ENCODE measurements at regions not wholly inside any gene's neighbourhood (a gene's known extent, or its start where the extent isn't known, plus 50 kb on each side); places are given as distances from the start of the nearest gene placed in this dataset.

- peaks cover 3% of the 10 kb centered on the region for H3K4me1 ChIP-seq
- no peaks in the 10 kb centered on the region for H3K9me3 ChIP-seq
- H3K27me3 ChIP-seq, result no peaks in the 10 kb centered on the region
- no peaks in the 10 kb centered on the region for H3K36me3 ChIP-seq
- TF ChIP-seq POLR2AphosphoS5 (IDR thresholded peaks at IDR 0.05) (no peak), CTCF (IDR thresholded peaks at IDR 0.05) (no peak), EP300 (IDR thresholded peaks at IDR 0.05) (no peak), POLR2A (IDR thresholded peaks at IDR 0.05) (no peak)
- H3K4me3 ChIP-seq, result no peak overlapping the region
- 92% methylated on average over 8 of the region's 8 CpGs for WGBS
- DNase-seq (ENCODE audit: low spot score in 2 of 2), result peak in 1 of 2 donors; percentile 65
- H3K27ac ChIP-seq, result no peak overlapping the region
Measured at GRCh38 chr18:62629031-62629430, 86.3 kb upstream of the PHLPP1 start.

- Histone ChIP-seq H3K27ac (no peak overlapping the region), H3K27me3 (no peaks in the 10 kb centered on the region), H3K9me3 (no peaks in the 10 kb centered on the region), H3K4me1 (no peaks in the 10 kb centered on the region), H3K4me3 (no peak overlapping the region), H3K36me3 (no peaks in the 10 kb centered on the region)
- TF ChIP-seq EP300 (IDR thresholded peaks at IDR 0.05) (no peak), POLR2A (IDR thresholded peaks at IDR 0.05) (no peak), CTCF (IDR thresholded peaks at IDR 0.05) (no peak), POLR2AphosphoS5 (IDR thresholded peaks at IDR 0.05) (no peak)
- DNase-seq (ENCODE audit: low spot score in 2 of 2), result no peak
- 57% methylated on average over 3 of the region's 3 CpGs for WGBS
Measured at GRCh38 chr18:62631173-62631572, 84.2 kb upstream of the PHLPP1 start.

- DNase-seq (ENCODE audit: low spot score in 2 of 2), result no peak
- TF ChIP-seq CTCF (IDR thresholded peaks at IDR 0.05) (no peak), POLR2AphosphoS5 (IDR thresholded peaks at IDR 0.05) (no peak), EP300 (IDR thresholded peaks at IDR 0.05) (no peak), POLR2A (IDR thresholded peaks at IDR 0.05) (no peak)
- H3K4me1 ChIP-seq, result no peaks in the 10 kb centered on the region
- H3K27me3 ChIP-seq, result no peaks in the 10 kb centered on the region
- no peak overlapping the region for H3K27ac ChIP-seq
- H3K36me3 ChIP-seq, result no peaks in the 10 kb centered on the region
- H3K9me3 ChIP-seq, result no peaks in the 10 kb centered on the region
- no peak overlapping the region for H3K4me3 ChIP-seq
- 82% methylated on average over 3 of the region's 3 CpGs for WGBS
Measured at GRCh38 chr18:62632788-62633455, 82.4 kb upstream of the PHLPP1 start.

GRCh38 chr18:62634458-62634857, 80.9 kb upstream of the PHLPP1 start:
- Histone ChIP-seq H3K9me3 (no peaks in the 10 kb centered on the region), H3K36me3 (no peaks in the 10 kb centered on the region), H3K27me3 (no peaks in the 10 kb centered on the region), H3K27ac (no peak overlapping the region), H3K4me3 (no peak overlapping the region), H3K4me1 (no peaks in the 10 kb centered on the region)
- TF ChIP-seq CTCF (IDR thresholded peaks at IDR 0.05) (no peak), EP300 (IDR thresholded peaks at IDR 0.05) (no peak), POLR2A (IDR thresholded peaks at IDR 0.05) (no peak)
- WGBS, result 67% methylated on average over 2 of the region's 2 CpGs
- DNase-seq (ENCODE audit: low spot score in 2 of 2), result no peak

GRCh38 chr18:62634979-62635630, 80.2 kb upstream of the PHLPP1 start:
- H3K9me3 ChIP-seq, result no peaks in the 10 kb centered on the region
- no peak for TF ChIP-seq POLR2A (IDR thresholded peaks at IDR 0.05)
- no peak for TF ChIP-seq EP300 (IDR thresholded peaks at IDR 0.05)
- TF ChIP-seq CTCF (IDR thresholded peaks at IDR 0.05), result no peak
- TF ChIP-seq POLR2AphosphoS5 (IDR thresholded peaks at IDR 0.05), result no peak
- H3K36me3 ChIP-seq, result no peaks in the 10 kb centered on the region
- peak in 1 of 2 donors; percentile 13 for DNase-seq (ENCODE audit: low spot score in 2 of 2)
- H3K4me3 ChIP-seq, result no peak overlapping the region
- no peak overlapping the region for H3K27ac ChIP-seq
- no peaks in the 10 kb centered on the region for H3K27me3 ChIP-seq
- no peaks in the 10 kb centered on the region for H3K4me1 ChIP-seq
- 46% methylated on average over 6 of the region's 6 CpGs for WGBS
